Neuronal stem cell (in vitro differentiated cells): ENCODE measurements at regions not wholly inside any gene's neighbourhood (a gene's known extent, or its start where the extent isn't known, plus 50 kb on each side); places are given as distances from the start of the nearest gene placed in this dataset.
A peak's percentile ranks its signal among the peaks of the same experiment; 100 is the strongest.

Experiments
- DNase-seq: peaks from one replicate; pipeline ENCODE4 v3.0.0-alpha.2; 2013; ENCODE audit warnings: low spot score
- H2AFZ ChIP-seq: one replicate; pipeline ENCODE4 v1.6.1; 2013; ENCODE audit warnings: mild to moderate bottlenecking, low read length, inconsistent platforms
- H2AK5ac ChIP-seq: 2 replicates; pipeline ENCODE4 v1.6.1; 2013; ENCODE audit warnings: low read depth, mild to moderate bottlenecking, inconsistent platforms, low read length, moderate library complexity, mixed read lengths
- H2BK120ac ChIP-seq: 2 replicates; pipeline ENCODE4 v1.6.1; 2013; ENCODE audit warnings: low read depth, mild to moderate bottlenecking, inconsistent platforms, low read length, moderate library complexity, mixed read lengths
- H2BK12ac ChIP-seq: one replicate; pipeline ENCODE4 v1.6.1; 2013; ENCODE audit warnings: low read length, inconsistent platforms
- H2BK15ac ChIP-seq: 2 replicates; pipeline ENCODE4 v1.6.1; 2013; ENCODE audit warnings: mild to moderate bottlenecking, low read length, inconsistent platforms, mixed read lengths
- H2BK5ac ChIP-seq: one replicate; pipeline ENCODE4 v1.6.1; 2013; ENCODE audit warnings: inconsistent platforms, mild to moderate bottlenecking, low read length, moderate library complexity
- H3K14ac ChIP-seq: one replicate; pipeline ENCODE4 v1.6.1; 2013; ENCODE audit warnings: low read length, inconsistent platforms
- H3K18ac ChIP-seq: 2 replicates; pipeline ENCODE4 v1.6.1; 2013; ENCODE audit warnings: low read length, inconsistent platforms
- H3K23ac ChIP-seq: 2 replicates; pipeline ENCODE4 v1.6.1; 2013; ENCODE audit warnings: low read depth, mild to moderate bottlenecking, mixed read lengths, low read length, inconsistent platforms; ENCODE audit not compliant: poor library complexity
- H3K27ac ChIP-seq: replicated peaks from 3 replicates; pipeline ENCODE4 v1.5.1; 2013; ENCODE audit warnings: low read length, inconsistent platforms
- H3K27me3 ChIP-seq, 3 experiments: 2 replicates each; pipeline ENCODE4 v1.6.1; 2013; ENCODE audit warnings: low read length in 3 of 3, mild to moderate bottlenecking in 2 of 3, inconsistent platforms in 1 of 3, low read depth in 1 of 3, mixed read lengths in 1 of 3, moderate library complexity in 1 of 3; ENCODE audit not compliant: control insufficient read depth in 3 of 3, insufficient read depth in 3 of 3
- H3K36me3 ChIP-seq, 2 donors: replicated peaks in 1 of 2; 2 replicates each; pipeline ENCODE4 v1.6.1; 2013; ENCODE audit warnings: low read length in 2 of 2; ENCODE audit not compliant: control insufficient read depth in 2 of 2, insufficient read depth in 2 of 2
- H3K4ac ChIP-seq: 2 replicates; pipeline ENCODE4 v1.6.1; 2013; ENCODE audit warnings: inconsistent platforms, mild to moderate bottlenecking, low read length, moderate library complexity
- H3K4me1 ChIP-seq, 2 donors: 1 replicate in 1 of 2; 2 replicates in 1 of 2; pipeline ENCODE4 v1.6.1; 2013; ENCODE audit warnings: low read length in 2 of 2, low read depth in 1 of 2; ENCODE audit not compliant: control insufficient read depth in 2 of 2, insufficient read depth in 1 of 2
- H3K4me2 ChIP-seq: one replicate; pipeline ENCODE4 v1.6.1; 2013; ENCODE audit warnings: mild to moderate bottlenecking, low read length, inconsistent platforms; ENCODE audit not compliant: insufficient read depth, poor library complexity, severe bottlenecking
- H3K4me3 ChIP-seq, 2 donors: 2 replicates each; pipeline ENCODE4 v1.5.1; 2013; ENCODE audit warnings: low read length in 2 of 2, mild to moderate bottlenecking in 2 of 2, inconsistent platforms in 1 of 2, moderate library complexity in 1 of 2
- H3K79me1 ChIP-seq: one replicate; pipeline ENCODE4 v1.6.1; 2013; ENCODE audit warnings: low read depth, mild to moderate bottlenecking, inconsistent platforms, low read length, moderate library complexity
- H3K9ac ChIP-seq: one replicate; pipeline ENCODE4 v1.6.1; 2013; ENCODE audit warnings: mild to moderate bottlenecking, low read depth, low read length, inconsistent platforms; ENCODE audit not compliant: poor library complexity
- H3K9me3 ChIP-seq, 2 donors: replicated peaks in 1 of 2; 2 replicates each; pipeline versions ENCODE3 to v1.6.1; 2013; ENCODE audit warnings: low read length in 2 of 2, mild to moderate bottlenecking in 2 of 2, inconsistent platforms in 1 of 2, low read depth in 1 of 2, mixed read lengths in 1 of 2, moderate library complexity in 1 of 2; ENCODE audit not compliant: control insufficient read depth in 2 of 2, insufficient read depth in 1 of 2
- H4K8ac ChIP-seq: one replicate; pipeline ENCODE4 v1.6.1; 2013; ENCODE audit warnings: low read depth, mild to moderate bottlenecking, inconsistent platforms, low read length, moderate library complexity
- H4K91ac ChIP-seq: one replicate; pipeline ENCODE4 v1.6.1; 2013; ENCODE audit warnings: low read length, low read depth, mild to moderate bottlenecking, inconsistent platforms; ENCODE audit not compliant: poor library complexity
- WGBS, 2 donors: extraction: QIAGEN DNeasy Blood & Tissue Kit; methylation state at CpG; one replicate each; pipeline ENCODE4 v1.1.7; 2013; ENCODE audit warnings: missing lambda C conversion rate in 2 of 2, mixed read lengths in 1 of 2; ENCODE audit not compliant: insufficient read length in 2 of 2, insufficient replicate concordance in 1 of 2; ENCODE audit errors: extremely low coverage in 2 of 2; 5-methylcytosine and 5-hydroxymethylcytosine counted together

GRCh38 chr20:41811456-41811855, 193.3 kb upstream of the CHD6 start:
- Histone ChIP-seq H3K27me3 (no peaks in the 10 kb centered on the region), H2BK12ac (no peak overlapping the region), H3K4me2 (no peak overlapping the region), H3K23ac (no peak overlapping the region), H3K4me1 (no peaks in the 10 kb centered on the region), H2BK15ac (no peak overlapping the region), H4K8ac (no peak overlapping the region), H2BK120ac (no peak overlapping the region), H3K4me3 (no peak overlapping the region), H2AK5ac (no peak overlapping the region), H3K9me3 (peaks cover 0 to 5% of the 10 kb centered on the region in 2 donors), H3K18ac (no peak overlapping the region), H2AFZ (no peak overlapping the region), H4K91ac (no peak overlapping the region), H3K9ac (no peak overlapping the region), H3K36me3 (no peaks in the 10 kb centered on the region), H3K27ac (no peak overlapping the region), H3K14ac (no peak overlapping the region), H3K4ac (no peak overlapping the region), H2BK5ac (no peak overlapping the region), H3K79me1 (no peaks in the 10 kb centered on the region)
- WGBS, 2 donors: no CpG with 5 or more reads among the region's 1 CpG
- DNase-seq: no peak

GRCh38 chr20:41800040-41800439, 181.9 kb upstream of the CHD6 start:
- Histone ChIP-seq H2BK5ac (no peak overlapping the region), H3K14ac (no peak overlapping the region), H2AK5ac (no peak overlapping the region), H3K4ac (no peak overlapping the region), H3K27me3 (peaks cover 0 to 4% (median 0%) of the 10 kb centered on the region in 3 experiments), H4K91ac (no peak overlapping the region), H3K79me1 (no peaks in the 10 kb centered on the region), H3K9me3 (no peaks in the 10 kb centered on the region), H4K8ac (no peak overlapping the region), H3K27ac (no peak overlapping the region), H3K36me3 (no peaks in the 10 kb centered on the region), H3K4me3 (no peak overlapping the region), H2BK15ac (no peak overlapping the region), H2AFZ (no peak overlapping the region), H2BK12ac (no peak overlapping the region), H2BK120ac (no peak overlapping the region), H3K9ac (no peak overlapping the region), H3K4me1 (peaks cover 0 to 2% of the 10 kb centered on the region in 2 donors), H3K23ac (no peak overlapping the region), H3K18ac (no peak overlapping the region), H3K4me2 (no peak overlapping the region)
- WGBS, 2 donors: no CpG with 5 or more reads among the region's 3 CpGs
- DNase-seq: no peak

GRCh38 chr20:41798930-41799502, 180.8 kb upstream of the CHD6 start:
- no peak overlapping the region for H4K8ac ChIP-seq
- H3K27me3 ChIP-seq: peaks cover 0 to 4% (median 0%) of the 10 kb centered on the region in 3 experiments
- no peak overlapping the region for H2BK5ac ChIP-seq
- DNase-seq: no peak
- H3K4ac ChIP-seq: no peak overlapping the region
- no peak overlapping the region for H4K91ac ChIP-seq
- no peak overlapping the region for H2BK12ac ChIP-seq
- H2BK120ac ChIP-seq: no peak overlapping the region
- H3K79me1 ChIP-seq: no peaks in the 10 kb centered on the region
- H3K4me2 ChIP-seq: no peak overlapping the region
- H3K18ac ChIP-seq: no peak overlapping the region
- H3K23ac ChIP-seq: no peak overlapping the region
- no peak overlapping the region for H2AFZ ChIP-seq
- no peak overlapping the region for H3K9ac ChIP-seq
- no peak overlapping the region for H3K27ac ChIP-seq
- WGBS, 2 donors: no CpG with 5 or more reads among the region's 3 CpGs
- H3K36me3 ChIP-seq: no peaks in the 10 kb centered on the region
- no peak overlapping the region for H2BK15ac ChIP-seq
- H2AK5ac ChIP-seq: no peak overlapping the region
- no peak overlapping the region for H3K14ac ChIP-seq
- H3K4me3 ChIP-seq: peak overlapping the region in 1 of 2 donors; percentile 60
- H3K4me1 ChIP-seq: peaks cover 0 to 2% of the 10 kb centered on the region in 2 donors
- H3K9me3 ChIP-seq: no peaks in the 10 kb centered on the region

- Histone ChIP-seq H4K91ac (no peak overlapping the region), H3K36me3 (no peaks in the 10 kb centered on the region), H3K27ac (no peak overlapping the region), H3K4me1 (no peaks in the 10 kb centered on the region), H2BK120ac (no peak overlapping the region), H4K8ac (no peak overlapping the region), H2AFZ (no peak overlapping the region), H3K79me1 (no peaks in the 10 kb centered on the region), H2BK15ac (no peak overlapping the region), H3K4ac (no peak overlapping the region), H2BK5ac (no peak overlapping the region), H2AK5ac (no peak overlapping the region), H3K27me3 (no peaks in the 10 kb centered on the region), H3K9me3 (no peaks in the 10 kb centered on the region), H3K14ac (no peak overlapping the region), H3K9ac (no peak overlapping the region), H3K18ac (no peak overlapping the region), H3K4me3 (no peak overlapping the region), H3K4me2 (no peak overlapping the region), H2BK12ac (no peak overlapping the region), H3K23ac (no peak overlapping the region)
- DNase-seq: no peak
- no CpG with 5 or more reads among the region's 4 CpGs for WGBS, 2 donors
Observed at GRCh38 chr20:41786158-41786557, 168.0 kb upstream of the CHD6 start.
